CD8-positive, alpha-beta memory T cell (primary cell): ENCODE measurements at regions not wholly inside any gene's neighbourhood (a gene's known extent, or its start where the extent isn't known, plus 50 kb on each side); places are given as distances from the start of the nearest gene placed in this dataset.

Experiments
- CTCF ChIA-PET: fragments of 350-600 bp; sonication (Branson Sonifier 250); formaldehyde crosslinking; loops from one replicate; lab custom pipeline; 2021; ENCODE audit warnings: antibody characterized with exemption; lab: Charles Lee
- POLR2A ChIA-PET: fragments of 350-600 bp; sonication (Branson Sonifier 250); formaldehyde crosslinking; loops from one replicate; lab custom pipeline; 2021; ENCODE audit warnings: antibody characterized with exemption; lab: Charles Lee
- DNase-seq, 5 donors: peaks; one replicate each; pipeline versions ENCODE4 v3.0.0 to v3.0.0-alpha.2; 2020 to 2022; ENCODE audit warnings: mixed read lengths in 1 of 5
- H3K27ac ChIP-seq: one replicate; pipeline ENCODE4 v1.7.0; 2013; ENCODE audit warnings: low read depth, mild to moderate bottlenecking, low read length, moderate library complexity
- H3K27me3 ChIP-seq: 2 replicates; pipeline ENCODE4 v1.7.0; 2013; ENCODE audit warnings: low read length, mild to moderate bottlenecking; ENCODE audit not compliant: insufficient read depth, poor library complexity, severe bottlenecking
- H3K36me3 ChIP-seq: 2 replicates; pipeline ENCODE4 v1.7.0; 2013; ENCODE audit warnings: mild to moderate bottlenecking, low read length, moderate library complexity; ENCODE audit not compliant: insufficient read depth
- H3K4me1 ChIP-seq: 2 replicates; pipeline ENCODE4 v1.7.0; 2013; ENCODE audit warnings: mild to moderate bottlenecking, low read length, moderate library complexity; ENCODE audit not compliant: insufficient read depth
- H3K4me3 ChIP-seq: 2 replicates; pipeline ENCODE4 v1.7.0; 2013; ENCODE audit warnings: mild to moderate bottlenecking, low read length
- H3K9me3 ChIP-seq: 2 replicates; pipeline ENCODE4 v1.7.0; 2013; ENCODE audit warnings: mild to moderate bottlenecking, low read length
- H3K27ac Mint-ChIP-seq, 8 donors: one replicate each; pipeline ENCODE4 v1.8.0; 2020 to 2021; ENCODE audit warnings: mixed read lengths in 8 of 8, mild to moderate bottlenecking in 6 of 8, inconsistent platforms in 3 of 8, moderate library complexity in 3 of 8
- H3K27me3 Mint-ChIP-seq, 2 donors: one replicate each; pipeline ENCODE4 v1.8.0; 2020 to 2021; ENCODE audit warnings: mixed read lengths in 2 of 2, mild to moderate bottlenecking in 1 of 2, moderate library complexity in 1 of 2
- H3K36me3 Mint-ChIP-seq, 3 donors: one replicate each; pipeline ENCODE4 v1.8.0; 2020 to 2021; ENCODE audit warnings: mixed read lengths in 3 of 3, inconsistent platforms in 1 of 3, mild to moderate bottlenecking in 1 of 3
- H3K4me1 Mint-ChIP-seq, 3 donors: one replicate each; pipeline ENCODE4 v1.8.0; 2020 to 2021; ENCODE audit warnings: mixed read lengths in 3 of 3, inconsistent platforms in 1 of 3, mild to moderate bottlenecking in 1 of 3
- H3K4me3 Mint-ChIP-seq, 7 donors: one replicate each; pipeline ENCODE4 v1.8.0; 2020 to 2021; ENCODE audit warnings: mixed read lengths in 7 of 7, mild to moderate bottlenecking in 6 of 7, moderate library complexity in 4 of 7, inconsistent platforms in 2 of 7
- H3K9me3 Mint-ChIP-seq, 5 donors: one replicate each; pipeline ENCODE4 v1.8.0; 2020 to 2022; ENCODE audit warnings: mixed read lengths in 5 of 5, mild to moderate bottlenecking in 3 of 5, moderate library complexity in 2 of 5, inconsistent platforms in 1 of 5

GRCh38 chr1:117683571-117684285, 77.9 kb downstream of the TENT5C start:
- Histone ChIP-seq H3K4me1 (no peaks in the 10 kb centered on the region), H3K4me3 (no peak overlapping the region), H3K36me3 (no peaks in the 10 kb centered on the region), H3K27ac (no peak overlapping the region), H3K9me3 (no peaks in the 10 kb centered on the region), H3K27me3 (no peaks in the 10 kb centered on the region)
- POLR2A ChIA-PET = no interaction called here
- H3K27ac Mint-ChIP-seq = no peak overlapping the region
- peaks cover 0 to 4% (median 3%) of the 10 kb centered on the region in 3 donors for H3K4me1 Mint-ChIP-seq
- no peak for DNase-seq
- CTCF ChIA-PET = interaction anchor here (1.5 to 2.4 kb wide), 2 partner anchors 9 to 148 kb away, joined by 3 to 7 read pairs; no protein-coding TSS in a partner anchor
- no peaks in the 10 kb centered on the region for H3K9me3 Mint-ChIP-seq
- H3K4me3 Mint-ChIP-seq = no peak overlapping the region
- H3K36me3 Mint-ChIP-seq = no peaks in the 10 kb centered on the region
- H3K27me3 Mint-ChIP-seq = peaks cover 6 to 7% of the 10 kb centered on the region in 2 donors

GRCh38 chr1:117685936-117686806, 80.3 kb downstream of the TENT5C start:
- no peak for DNase-seq
- Histone ChIP-seq H3K9me3 (no peaks in the 10 kb centered on the region), H3K4me3 (no peak overlapping the region), H3K27me3 (no peaks in the 10 kb centered on the region), H3K27ac (no peak overlapping the region), H3K4me1 (no peaks in the 10 kb centered on the region), H3K36me3 (no peaks in the 10 kb centered on the region)
- H3K27me3 Mint-ChIP-seq = peaks cover 5 to 18% of the 10 kb centered on the region in 2 donors
- no peaks in the 10 kb centered on the region for H3K36me3 Mint-ChIP-seq
- no peaks in the 10 kb centered on the region for H3K9me3 Mint-ChIP-seq
- H3K4me1 Mint-ChIP-seq = peaks cover 0 to 4% (median 3%) of the 10 kb centered on the region in 3 donors
- CTCF ChIA-PET = interaction anchor here (1.2 to 2.4 kb wide), 2 partner anchors 70 to 151 kb away, joined by 4 to 7 read pairs; no protein-coding TSS in a partner anchor
- no peak overlapping the region for H3K27ac Mint-ChIP-seq
- POLR2A ChIA-PET = no interaction called here
- H3K4me3 Mint-ChIP-seq = no peak overlapping the region

DNA sequence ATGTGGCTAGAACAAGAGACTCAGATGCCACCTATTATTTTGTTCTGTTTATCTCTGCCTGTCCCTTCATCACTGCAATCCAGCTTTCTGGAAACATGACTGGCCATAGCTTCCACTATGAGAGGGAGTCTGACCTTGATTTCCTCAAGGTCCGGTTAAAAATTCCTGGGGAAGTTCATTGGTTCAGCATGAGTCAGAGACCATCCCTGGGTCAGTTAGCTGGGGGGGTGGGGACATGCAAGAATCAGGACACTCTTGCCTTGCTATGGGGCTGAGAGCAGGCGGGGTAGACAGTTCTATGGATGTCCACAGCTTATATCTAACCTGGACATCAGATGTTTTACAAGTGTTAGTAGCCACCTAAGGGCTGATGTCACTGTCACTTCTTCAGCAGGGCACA, 81.1 kb downstream of the TENT5C start:
- Histone ChIP-seq H3K36me3 (no peaks in the 10 kb centered on the region), H3K9me3 (no peaks in the 10 kb centered on the region), H3K4me3 (no peak overlapping the region), H3K27ac (no peak overlapping the region), H3K27me3 (no peaks in the 10 kb centered on the region), H3K4me1 (no peaks in the 10 kb centered on the region)
- Mint-ChIP-seq H3K4me3 (no peak overlapping the region), H3K4me1 (peaks cover 0 to under 1% (median 0%) of the 10 kb centered on the region in 3 donors), H3K27me3 (peaks cover 5 to 18% of the 10 kb centered on the region in 2 donors), H3K9me3 (no peaks in the 10 kb centered on the region), H3K27ac (no peak overlapping the region), H3K36me3 (no peaks in the 10 kb centered on the region)
- no peak for DNase-seq
- POLR2A ChIA-PET = no interaction called here
- CTCF ChIA-PET = interaction anchor here (1.2 kb wide), 1 partner anchor 69 kb away, joined by 4 read pairs; no protein-coding TSS in a partner anchor

DNA sequence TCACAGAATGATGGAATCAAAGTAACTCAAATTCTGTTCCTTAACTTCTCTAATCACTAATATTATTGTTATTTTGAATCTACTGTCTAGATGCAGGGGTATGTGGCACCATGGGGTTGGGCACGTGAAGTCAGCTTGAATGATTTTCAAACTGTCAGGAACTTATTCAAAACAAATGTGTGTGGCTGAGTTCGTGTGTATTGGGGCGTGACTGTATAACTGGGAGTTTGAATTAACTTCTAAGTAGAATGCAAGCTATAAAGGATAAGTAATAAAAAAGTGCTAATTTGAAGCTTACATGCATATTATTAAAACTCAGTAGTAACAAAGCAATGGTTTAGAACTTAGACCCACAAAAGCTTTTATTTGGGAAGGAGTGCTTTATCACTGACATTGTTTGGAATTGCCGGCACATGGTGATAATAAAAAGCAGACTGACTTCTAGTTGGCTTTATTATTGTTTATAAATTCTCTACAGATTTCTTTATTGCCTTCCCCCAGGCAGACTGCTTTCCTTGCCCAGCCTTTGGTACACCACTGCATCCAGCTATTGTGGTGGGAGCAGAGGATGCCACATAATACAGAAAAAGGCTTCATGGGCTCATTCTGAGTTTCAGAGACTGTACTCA, 84.3 kb downstream of the TENT5C start:
- H3K4me1 ChIP-seq = no peaks in the 10 kb centered on the region
- H3K27me3 ChIP-seq = no peaks in the 10 kb centered on the region
- H3K27ac ChIP-seq = no peak overlapping the region
- H3K36me3 ChIP-seq = no peaks in the 10 kb centered on the region
- H3K9me3 ChIP-seq = no peaks in the 10 kb centered on the region
- H3K27me3 Mint-ChIP-seq = peaks cover 8 to 18% of the 10 kb centered on the region in 2 donors
- H3K9me3 Mint-ChIP-seq = no peaks in the 10 kb centered on the region
- no peak for DNase-seq
- H3K27ac Mint-ChIP-seq = no peak overlapping the region
- no peak overlapping the region for H3K4me3 Mint-ChIP-seq
- no peaks in the 10 kb centered on the region for H3K36me3 Mint-ChIP-seq
- H3K4me1 Mint-ChIP-seq = no peaks in the 10 kb centered on the region
- no peak overlapping the region for H3K4me3 ChIP-seq
- POLR2A ChIA-PET = no interaction called here
- CTCF ChIA-PET = interaction anchor here (1.4 to 1.8 kb wide), 2 partner anchors 15 to 156 kb away, joined by 3 to 6 read pairs; no protein-coding TSS in a partner anchor

- no peaks in the 10 kb centered on the region for H3K4me1 ChIP-seq
- CTCF ChIA-PET = no interaction called here
Measured at GRCh38 chr1:117691942-117692341, 86.1 kb downstream of the TENT5C start.

DNA sequence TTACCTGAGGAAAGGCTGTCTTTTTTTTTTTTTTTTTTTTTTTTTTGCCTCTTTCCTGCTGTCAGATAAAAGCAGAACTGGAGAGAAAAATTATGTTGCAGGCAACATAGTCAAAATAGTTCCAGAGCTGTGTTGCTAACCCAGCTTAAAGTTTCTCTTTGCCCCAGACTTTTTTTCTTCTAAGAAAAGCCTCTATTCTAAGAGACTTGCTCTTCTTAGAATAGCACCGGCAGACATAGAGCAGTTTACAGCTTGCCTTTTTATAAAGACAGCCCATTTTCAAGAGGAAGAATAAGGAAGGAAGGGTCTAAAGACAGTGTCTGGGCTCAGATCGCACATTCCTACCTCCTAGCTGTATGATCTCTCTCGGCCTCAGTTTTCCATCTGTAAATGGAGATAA, 88.7 kb downstream of the TENT5C start:
- H3K4me3 Mint-ChIP-seq = no peak overlapping the region
- no peak overlapping the region for H3K27ac ChIP-seq
- no peak overlapping the region for H3K4me3 ChIP-seq
- POLR2A ChIA-PET = no interaction called here
- no peaks in the 10 kb centered on the region for H3K4me1 Mint-ChIP-seq
- no peaks in the 10 kb centered on the region for H3K9me3 ChIP-seq
- H3K4me1 ChIP-seq = no peaks in the 10 kb centered on the region
- H3K36me3 ChIP-seq = no peaks in the 10 kb centered on the region
- H3K9me3 Mint-ChIP-seq = no peaks in the 10 kb centered on the region
- no peak overlapping the region for H3K27ac Mint-ChIP-seq
- peaks cover 16 to 21% of the 10 kb centered on the region in 2 donors for H3K27me3 Mint-ChIP-seq
- CTCF ChIA-PET = interaction anchor here (1.7 kb wide), 1 partner anchor 64 kb away, joined by 6 read pairs; no protein-coding TSS in a partner anchor
- no peaks in the 10 kb centered on the region for H3K36me3 Mint-ChIP-seq
- H3K27me3 ChIP-seq = no peaks in the 10 kb centered on the region
- no peak for DNase-seq

More at GRCh38 chr1:117691942-117692341, 86.1 kb downstream of the TENT5C start:
- Mint-ChIP-seq H3K4me3 (no peak overlapping the region), H3K9me3 (no peaks in the 10 kb centered on the region), H3K27ac (no peak overlapping the region), H3K27me3 (peaks cover 13 to 29% of the 10 kb centered on the region in 2 donors), H3K4me1 (no peaks in the 10 kb centered on the region), H3K36me3 (no peaks in the 10 kb centered on the region)
- no peaks in the 10 kb centered on the region for H3K36me3 ChIP-seq
- no peak overlapping the region for H3K27ac ChIP-seq
- H3K4me3 ChIP-seq = no peak overlapping the region
- H3K27me3 ChIP-seq = no peaks in the 10 kb centered on the region
- DNase-seq = no peak
- no peaks in the 10 kb centered on the region for H3K9me3 ChIP-seq
- POLR2A ChIA-PET = no interaction called here

- ChIA-PET CTCF (interaction anchor here (1.1 to 2.4 kb wide), 2 partner anchors 14 to 161 kb away, joined by 3 to 9 read pairs; no protein-coding TSS in a partner anchor), POLR2A (interaction anchor here (0.6 kb wide), 1 partner anchor 329 kb away, joined by 4 read pairs; the partner anchor contains the start of gene MAN1A2)
- no peak overlapping the region for H3K27ac ChIP-seq
- Mint-ChIP-seq H3K27me3 (peaks cover 16% of the 10 kb centered on the region in 2 donors), H3K4me1 (no peaks in the 10 kb centered on the region), H3K9me3 (no peaks in the 10 kb centered on the region), H3K27ac (no peak overlapping the region), H3K4me3 (no peak overlapping the region), H3K36me3 (no peaks in the 10 kb centered on the region)
- H3K9me3 ChIP-seq = no peaks in the 10 kb centered on the region
- no peaks in the 10 kb centered on the region for H3K36me3 ChIP-seq
- no peak overlapping the region for H3K4me3 ChIP-seq
- DNase-seq = no peak
- H3K4me1 ChIP-seq = no peaks in the 10 kb centered on the region
- H3K27me3 ChIP-seq = no peaks in the 10 kb centered on the region
Measured at GRCh38 chr1:117695796-117696490, 90.1 kb downstream of the TENT5C start.
